HG02885 (cell line): ENCODE measurements at regions not wholly inside any gene's neighbourhood (a gene's known extent, or its start where the extent isn't known, plus 50 kb on each side); places are given as distances from the start of the nearest gene placed in this dataset.
"Not testable (repeated sequence)": the region's sequence is repeated elsewhere in the genome, so short reads cannot be mapped to it uniquely, and the experiment has no call there.

Experiments used
- ATAC-seq: cut with Tn5 transposase; IDR thresholded peaks from one replicate; pipeline ENCODE4 v1.9.1; 2021; ENCODE audit warnings: mild to moderate bottlenecking; ENCODE audit not compliant: unreplicated experiment, poor library complexity

DNA sequence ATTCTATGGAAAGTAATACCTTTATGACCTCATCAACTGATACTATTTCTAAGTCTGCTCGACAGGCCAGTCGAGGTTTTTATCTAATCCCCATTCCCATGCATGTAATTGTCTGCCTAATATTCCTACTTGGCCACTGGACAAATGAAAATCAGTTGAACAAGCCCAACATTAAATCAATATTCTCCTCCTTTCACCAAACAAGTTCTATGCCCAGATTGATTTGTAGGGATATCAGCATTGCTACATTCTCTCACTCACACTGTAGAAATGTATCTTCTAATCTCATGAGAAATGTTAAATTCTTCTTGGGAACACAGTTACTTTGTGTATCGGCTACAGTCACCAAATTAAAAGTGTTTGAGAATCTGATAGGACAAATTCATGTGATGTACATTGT lies 208.8 kb upstream of the CTNND2 start:
- no peak for ATAC-seq

DNA sequence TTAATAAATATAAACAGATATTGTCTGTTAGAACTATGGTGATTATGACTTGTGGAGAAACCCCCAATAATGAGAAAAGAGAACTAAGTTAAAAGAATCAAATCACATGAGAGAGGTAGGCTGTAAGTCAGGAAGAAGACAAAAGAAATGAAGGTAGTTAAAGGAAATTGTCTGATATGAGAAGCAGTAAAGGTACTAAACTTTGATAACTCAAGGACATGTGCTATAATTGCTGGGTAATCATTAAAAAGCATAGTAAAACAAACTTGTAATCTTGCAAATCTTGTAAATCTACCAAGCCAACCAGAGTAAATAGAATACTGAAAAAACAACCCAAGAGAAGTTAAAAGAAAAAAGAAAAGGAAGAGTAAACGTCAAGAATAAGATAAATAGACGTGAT lies 207.0 kb upstream of the CTNND2 start:
- ATAC-seq, result no peak

DNA sequence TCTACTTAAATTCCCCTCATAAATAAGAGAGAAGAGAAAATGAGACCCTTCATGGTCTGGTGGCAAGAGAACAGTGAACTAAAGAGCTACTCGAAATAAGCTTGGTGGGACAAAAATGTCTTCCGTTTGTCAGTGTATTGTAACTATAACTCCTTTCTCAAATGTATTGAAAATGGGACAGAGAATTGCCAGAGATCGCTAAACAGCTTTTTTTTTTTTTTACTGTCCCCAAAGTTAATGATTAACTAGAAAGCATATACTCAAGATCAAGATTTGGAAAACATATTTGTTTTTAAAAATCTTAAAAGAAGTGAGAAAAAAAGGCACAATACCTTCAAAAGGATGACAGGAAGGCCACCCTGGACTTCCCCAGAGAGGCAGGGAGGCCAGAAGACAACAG lies 206.4 kb upstream of the CTNND2 start:
- ATAC-seq, result no peak

DNA sequence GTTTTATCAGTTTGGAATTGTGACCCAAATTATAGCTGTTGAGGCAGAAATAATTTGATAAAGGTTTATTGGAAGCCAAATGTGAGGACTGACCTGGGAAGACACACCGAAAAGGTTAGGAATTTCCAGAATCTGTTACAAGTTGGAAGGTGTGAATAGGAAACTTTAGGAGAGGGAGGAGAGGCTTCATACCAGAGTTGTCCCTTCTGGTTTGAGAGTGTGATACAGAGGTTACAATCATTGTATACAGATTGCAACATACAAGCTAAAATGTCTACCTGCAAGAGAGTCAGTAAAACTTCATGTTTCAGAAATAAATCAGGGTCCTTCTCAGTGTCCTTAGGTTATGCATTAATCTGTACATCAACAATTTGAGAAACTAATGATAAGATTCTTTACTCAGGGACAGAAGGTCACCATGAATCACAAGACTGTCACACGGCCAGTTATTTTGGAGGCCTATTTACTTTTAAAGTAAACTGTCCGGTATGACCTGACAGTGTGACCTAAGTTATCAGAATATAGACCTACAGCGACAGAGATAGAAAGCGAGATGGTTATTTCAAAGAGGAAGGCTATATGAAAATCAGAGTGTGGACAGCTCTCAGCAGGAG lies 204.9 kb upstream of the CTNND2 start:
- no peak for ATAC-seq

DNA sequence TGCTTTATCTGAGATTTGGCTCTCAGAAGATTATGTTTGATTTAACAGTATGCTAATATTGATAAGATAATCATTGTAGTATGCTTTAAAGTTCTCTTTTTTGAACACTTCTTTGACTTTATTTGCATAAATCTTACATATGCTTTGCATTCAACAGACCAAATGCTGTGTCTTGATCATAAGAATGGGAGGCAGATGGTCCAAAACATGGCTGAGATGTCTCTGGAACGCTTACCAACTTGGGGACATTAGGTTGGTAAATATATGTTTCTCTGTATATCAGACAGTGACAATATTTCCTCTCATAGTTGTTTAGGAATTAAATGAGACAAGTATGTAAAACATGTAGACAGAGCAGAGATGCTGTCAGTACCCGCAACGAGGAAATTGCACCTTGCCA lies 197.9 kb upstream of the CTNND2 start:
- ATAC-seq, result no peak

DNA sequence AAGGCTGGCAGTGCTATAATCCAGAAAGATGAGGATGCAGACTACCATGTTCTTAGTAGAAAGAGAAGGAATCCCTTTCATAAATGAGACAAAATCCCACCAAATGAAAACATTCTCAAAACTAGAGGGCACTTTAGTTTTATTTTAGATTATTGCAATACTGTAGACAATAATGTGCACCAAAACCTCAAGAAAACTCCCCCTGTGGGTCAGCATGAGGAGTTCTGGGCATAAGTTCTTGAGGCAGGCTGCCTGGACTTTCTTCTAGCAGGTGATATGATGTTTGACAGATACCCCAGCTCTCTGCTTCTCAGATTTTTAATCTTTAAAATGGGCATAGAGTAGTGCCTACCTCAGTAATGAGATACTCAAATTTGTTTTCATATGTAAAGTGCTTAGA lies 196.3 kb upstream of the CTNND2 start:
- no peak for ATAC-seq

DNA sequence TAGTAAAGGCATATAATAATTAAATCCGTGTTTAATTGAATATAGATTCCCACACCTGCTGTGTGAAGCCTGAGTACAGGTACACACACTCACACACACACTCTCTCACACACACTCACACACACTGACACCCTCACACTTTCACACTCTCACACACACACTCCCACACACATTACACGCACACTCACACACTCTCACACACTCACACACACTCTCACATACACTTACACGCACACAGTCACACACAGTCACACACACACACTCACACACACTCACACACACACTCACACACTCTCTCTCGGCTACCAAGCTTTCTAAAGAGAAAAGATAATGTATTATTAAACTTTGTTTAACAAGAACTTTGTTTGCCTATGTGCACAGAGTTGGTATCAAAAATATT lies 195.1 kb upstream of the CTNND2 start:
- no peak for ATAC-seq

DNA sequence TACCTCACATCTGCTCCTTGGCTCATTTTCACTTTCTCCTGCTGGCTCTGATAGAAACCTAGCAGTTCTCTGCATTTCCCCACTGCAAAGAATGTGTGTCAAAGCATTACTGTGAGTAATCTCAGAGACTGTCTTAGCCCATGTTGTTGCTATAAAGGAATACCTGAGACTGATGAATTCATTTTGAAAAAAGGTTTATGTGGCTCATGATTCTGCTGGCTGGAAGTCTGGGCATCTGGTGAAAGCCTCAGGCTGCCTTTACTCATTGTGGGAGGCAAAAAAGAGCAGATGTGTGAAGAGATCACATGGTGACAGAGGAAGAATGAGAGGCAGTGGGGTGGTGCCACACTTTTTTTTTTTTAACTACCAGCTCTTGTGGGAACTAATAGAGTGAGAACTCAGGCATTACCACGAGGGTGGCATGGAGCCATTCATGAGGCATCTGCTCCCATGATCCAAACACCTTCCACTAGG lies 191.6 kb upstream of the CTNND2 start:
- no peak for ATAC-seq

DNA sequence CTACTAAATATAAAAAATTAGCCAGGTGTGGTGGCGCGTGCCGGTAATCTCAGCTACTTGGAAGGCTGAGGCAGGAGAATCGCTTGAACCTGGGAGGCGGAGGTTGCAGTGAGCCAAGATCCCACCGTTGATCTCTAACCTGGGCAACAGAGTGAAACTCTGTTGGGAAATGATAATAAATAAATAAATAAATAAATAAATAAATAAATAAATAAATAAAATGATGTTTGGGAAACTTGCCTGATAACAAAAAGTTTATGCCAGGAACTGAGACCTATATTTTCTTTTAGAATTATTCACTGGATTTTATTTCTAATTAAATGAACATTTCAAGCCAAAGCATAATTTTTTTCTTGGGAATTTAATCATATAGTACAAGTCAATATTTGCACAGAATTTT lies 189.3 kb upstream of the CTNND2 start:
- ATAC-seq, result no peak

DNA sequence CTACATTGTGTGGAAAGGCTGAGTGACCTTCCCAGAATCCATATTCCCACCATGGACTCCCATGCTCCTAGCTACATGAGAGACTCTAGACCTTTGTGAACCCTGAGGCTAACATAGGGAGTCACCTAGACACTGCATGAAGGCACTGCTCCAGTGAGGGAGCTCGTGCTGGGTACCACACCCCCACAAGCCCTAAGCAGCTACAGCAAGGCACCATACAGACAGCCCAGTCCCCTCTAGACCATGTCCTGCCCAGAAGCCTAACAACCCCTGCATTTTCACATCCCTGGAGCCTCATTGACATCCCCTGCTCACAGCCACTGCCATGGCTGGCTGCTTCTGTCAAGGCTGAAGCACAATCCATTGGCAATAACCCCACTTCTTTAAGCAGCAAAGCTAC lies 176.5 kb upstream of the CTNND2 start:
- no peak for ATAC-seq

DNA sequence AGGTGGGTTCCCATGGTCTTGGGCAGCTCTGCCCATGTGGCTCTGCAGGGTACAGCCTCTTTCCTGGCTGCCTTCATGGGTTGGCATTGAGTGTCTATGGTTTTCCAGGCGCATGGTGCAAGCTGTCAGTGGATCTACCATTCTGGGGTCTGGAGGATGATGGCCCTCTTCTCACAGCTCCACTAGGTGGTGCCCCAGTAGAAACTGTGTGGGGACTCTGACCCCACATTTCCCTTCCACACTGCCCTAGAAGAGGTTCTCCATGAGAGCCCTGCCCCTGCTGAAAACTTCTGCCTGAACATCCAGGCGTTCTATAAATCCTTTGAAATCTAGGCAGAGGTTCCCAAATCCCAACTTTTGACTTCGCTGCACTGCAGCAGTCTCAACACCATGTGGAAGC lies 174.0 kb upstream of the CTNND2 start:
- not testable (repeated sequence) for ATAC-seq

DNA sequence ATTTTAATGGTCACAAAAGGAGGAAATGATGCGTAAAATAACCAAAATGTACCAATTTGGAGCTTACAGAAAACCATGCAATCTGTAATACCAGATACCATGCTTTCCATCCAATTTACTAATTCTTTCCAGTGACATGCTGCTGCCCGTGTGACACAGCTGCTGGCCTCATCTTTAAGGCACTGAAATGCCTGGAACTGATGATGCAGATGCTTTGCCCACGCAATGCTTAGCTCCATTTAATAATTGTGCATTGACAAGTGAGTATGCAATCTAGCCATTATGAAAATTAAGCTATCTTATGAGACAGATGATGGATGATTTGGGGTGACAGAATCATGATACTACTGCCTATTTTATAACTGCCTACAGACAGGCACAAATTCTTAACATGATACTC lies 169.2 kb upstream of the CTNND2 start:
- ATAC-seq, result no peak

DNA sequence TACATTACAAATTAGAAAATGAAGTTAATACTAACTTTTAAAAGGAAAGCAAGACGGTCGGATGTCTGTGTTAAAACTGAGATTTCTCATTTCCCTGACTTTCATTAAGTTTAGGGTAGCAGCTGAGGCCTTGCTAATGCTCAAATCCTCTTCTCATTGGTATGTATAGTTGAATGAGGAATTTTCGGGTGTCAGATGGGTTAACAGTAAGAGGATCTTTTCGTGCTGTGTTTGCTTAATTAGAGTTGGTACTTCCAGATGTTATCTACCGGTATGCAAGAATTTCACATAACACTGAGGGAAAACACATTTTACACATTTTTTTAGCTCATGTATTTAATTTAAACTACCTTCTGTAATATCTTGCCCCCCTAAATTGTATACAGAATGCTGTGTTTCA lies 168.2 kb upstream of the CTNND2 start:
- no peak for ATAC-seq

DNA sequence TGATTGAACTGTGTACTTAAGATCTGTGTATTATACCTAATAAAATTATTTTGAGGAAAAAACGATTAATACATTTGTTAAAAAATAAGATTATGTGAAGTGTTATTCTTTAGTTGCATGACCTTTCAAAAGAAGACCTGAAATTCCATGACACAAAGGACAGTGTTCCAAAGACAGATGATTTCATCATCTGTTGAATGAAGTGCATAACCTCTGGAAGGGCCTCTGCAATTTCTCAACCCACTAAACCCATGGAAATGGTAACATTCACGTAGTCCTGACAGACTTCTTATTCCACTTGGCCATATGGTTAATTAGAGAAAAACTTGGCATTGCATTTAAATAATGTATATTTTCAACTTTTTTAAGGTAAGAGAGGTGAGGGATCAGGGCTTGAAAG lies 167.2 kb upstream of the CTNND2 start:
- ATAC-seq, result no peak

DNA sequence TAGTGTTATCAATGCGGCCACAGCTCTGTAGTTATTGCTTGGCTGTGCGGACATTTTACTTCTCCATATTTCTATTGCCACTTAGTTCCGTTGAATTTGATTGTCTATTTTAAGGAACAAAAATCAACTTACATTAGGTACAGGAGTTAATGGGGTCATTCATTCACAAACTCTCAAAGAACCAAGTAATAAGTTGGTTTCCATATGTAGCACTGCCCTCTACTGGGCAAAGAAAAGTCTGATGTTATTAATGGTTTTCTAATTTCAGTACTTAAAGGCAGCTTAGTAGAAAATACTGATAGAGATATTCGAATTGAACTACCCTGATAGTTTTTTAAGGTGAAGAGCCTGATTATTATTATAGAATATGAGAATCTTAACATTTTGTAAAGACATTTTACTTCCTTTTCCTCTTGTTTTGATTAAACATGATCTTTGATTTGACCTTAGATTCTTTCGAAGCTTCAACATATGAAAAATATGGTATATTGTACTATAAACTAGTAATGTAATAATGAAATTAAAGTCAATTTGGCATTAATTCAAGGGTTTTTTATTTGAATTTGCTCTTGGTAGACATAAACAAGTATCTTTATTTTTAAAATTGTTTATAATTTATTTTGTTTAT lies 119.5 kb upstream of the CTNND2 start:
- ATAC-seq, result peak; percentile 64

DNA sequence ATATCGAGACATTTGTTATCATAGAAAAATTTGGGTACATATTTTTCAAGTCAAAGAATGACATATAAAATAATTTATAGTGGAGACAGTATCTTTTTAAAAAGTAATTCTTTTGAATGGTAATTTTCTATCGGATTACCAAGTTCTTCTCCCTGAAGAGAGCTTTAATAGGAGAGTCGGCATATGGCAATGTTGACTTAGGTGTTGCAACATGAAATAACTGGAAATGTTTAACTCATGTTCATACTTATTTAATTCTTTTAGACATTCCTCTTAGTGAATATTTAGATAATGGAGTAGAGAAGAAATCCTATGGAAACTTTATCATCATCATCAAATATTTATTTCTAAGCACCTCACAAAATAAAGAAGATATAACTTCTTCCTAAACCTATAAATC lies 118.2 kb upstream of the CTNND2 start:
- no peak for ATAC-seq

DNA sequence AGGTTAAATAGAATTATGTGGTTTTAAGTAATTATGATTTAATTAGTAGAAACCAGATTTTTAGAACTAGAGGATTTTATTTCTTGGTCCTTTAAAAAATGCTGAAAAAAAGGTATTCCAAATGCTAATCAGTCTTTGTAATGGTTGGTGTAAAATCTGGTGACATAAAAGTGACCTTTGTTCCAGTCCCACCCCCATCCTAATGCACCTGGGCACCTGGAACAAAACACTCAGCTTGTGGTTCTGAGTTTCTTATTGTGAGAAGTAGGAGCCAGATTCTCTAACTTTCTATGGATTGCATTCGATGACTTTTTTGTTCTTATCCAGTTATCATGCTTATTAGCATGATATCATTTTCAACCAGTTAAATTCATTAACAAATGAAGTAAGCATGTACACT lies 115.1 kb upstream of the CTNND2 start:
- no peak for ATAC-seq

DNA sequence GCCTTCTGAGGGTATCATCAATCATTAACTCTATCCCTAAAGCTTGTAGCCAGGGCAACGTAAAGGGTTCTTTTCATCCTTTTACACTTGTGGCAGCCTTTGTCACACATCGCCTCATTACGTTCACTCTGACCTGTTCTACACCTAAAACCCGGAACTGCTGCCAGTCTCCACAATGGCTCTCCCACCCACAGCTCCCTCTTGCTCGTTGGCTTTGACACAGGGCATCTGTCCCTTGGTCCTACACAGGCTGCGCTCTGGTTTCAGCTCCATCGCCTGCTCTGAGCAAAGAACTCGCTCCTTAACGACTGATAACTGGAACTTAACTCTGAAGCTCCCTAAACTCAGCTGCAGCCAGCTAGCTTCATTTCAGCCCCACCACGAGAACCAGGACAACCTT lies 112.8 kb upstream of the CTNND2 start:
- no peak for ATAC-seq

DNA sequence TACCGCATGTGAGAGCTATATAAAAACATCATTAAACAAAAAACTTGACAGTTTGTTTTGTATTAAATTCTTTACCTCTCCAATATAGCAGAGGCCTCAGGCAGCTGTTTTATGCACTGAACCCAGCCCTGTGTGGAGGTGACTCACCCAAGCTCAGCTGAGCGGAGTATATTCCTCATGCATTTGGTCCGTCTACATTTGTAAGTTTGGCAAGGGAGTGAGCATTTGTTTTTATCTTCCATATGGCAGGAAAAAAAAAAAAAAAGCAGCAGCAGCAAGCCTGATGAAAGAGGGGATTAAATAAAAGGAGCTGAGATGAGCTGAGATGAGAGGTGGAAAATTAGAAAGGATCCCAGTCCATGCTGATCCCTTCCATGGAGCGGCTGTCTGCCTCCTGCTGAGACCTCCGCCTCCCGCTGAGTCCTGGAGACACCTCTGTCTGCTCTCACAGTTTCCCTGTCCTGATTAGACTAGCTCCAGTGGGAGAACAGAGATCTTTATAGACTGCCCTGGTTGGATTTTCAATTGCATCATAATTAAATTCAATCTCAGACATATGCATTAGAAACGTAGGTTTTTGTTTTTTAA lies 112.0 kb upstream of the CTNND2 start:
- ATAC-seq, result no peak

DNA sequence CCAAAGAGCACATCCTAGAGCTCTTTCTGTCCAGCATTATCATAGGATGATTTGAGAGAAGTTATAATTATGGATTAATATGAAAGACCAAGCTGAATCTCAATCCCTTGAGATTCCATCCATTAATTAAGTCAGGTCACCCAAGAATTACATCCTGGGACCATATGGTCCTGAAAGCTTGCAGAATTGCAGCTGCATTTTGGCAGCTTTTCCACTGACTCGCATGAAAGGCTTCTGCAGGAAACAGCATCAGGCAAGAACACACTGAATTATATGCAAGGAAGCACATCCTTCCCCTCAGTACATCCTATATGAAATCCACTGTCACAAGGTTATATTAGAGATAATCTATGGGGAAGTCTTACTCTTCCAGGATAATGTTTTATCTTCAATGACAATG lies 109.1 kb upstream of the CTNND2 start:
- ATAC-seq, result no peak

DNA sequence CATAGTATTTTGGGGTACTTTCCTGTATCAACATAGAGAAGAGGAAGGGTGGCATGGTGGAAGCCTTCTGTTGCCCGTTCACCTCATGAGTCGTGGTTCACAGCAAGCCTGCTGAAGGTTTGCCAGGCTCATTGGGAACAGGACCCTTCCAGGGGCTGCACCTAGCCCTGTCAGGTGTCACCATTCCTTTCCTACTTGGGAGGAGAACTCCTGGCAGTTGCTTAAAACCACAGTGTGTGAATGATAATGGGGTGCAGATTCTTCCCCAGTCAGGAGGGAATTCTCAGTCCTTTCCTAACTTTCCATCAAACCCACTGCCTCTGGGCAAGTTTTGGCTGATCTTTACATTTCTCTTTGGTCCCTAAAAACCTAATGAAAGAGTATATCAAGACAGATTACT lies 99.4 kb upstream of the CTNND2 start:
- ATAC-seq, result no peak

DNA sequence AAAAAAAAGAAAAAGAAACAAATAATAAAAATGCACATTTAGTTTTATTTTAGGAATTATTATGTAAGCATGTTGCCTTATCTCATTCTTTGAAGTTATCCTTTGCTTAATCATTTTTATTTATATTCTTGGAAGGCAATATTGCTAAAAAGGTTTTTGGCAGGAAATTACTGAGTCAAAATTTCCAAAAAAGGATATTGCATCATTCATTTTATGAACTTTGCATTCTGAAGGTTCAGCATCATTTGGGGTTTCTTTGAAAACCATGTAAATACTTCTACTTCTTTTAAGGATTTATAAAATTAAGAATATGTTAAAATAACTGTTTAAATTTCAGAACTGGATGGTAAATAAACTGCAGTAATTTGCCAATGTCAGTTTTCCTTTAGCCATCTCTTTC lies 94.2 kb upstream of the CTNND2 start:
- no peak for ATAC-seq
